ENCODE measurements at regions not wholly inside any gene's neighbourhood (a gene's known extent, or its start where the extent isn't known, plus 50 kb on each side); places are given as distances from the start of the nearest gene placed in this dataset.
"Not testable (repeated sequence)": the region's sequence is repeated elsewhere in the genome, so short reads cannot be mapped to it uniquely, and the experiment has no call there.

- DNase-seq (ENCODE audit: low spot score) = no peak
Measured at GRCh38 chr2:146990311-146991054, 854.3 kb upstream of the ACVR2A start.

DNA sequence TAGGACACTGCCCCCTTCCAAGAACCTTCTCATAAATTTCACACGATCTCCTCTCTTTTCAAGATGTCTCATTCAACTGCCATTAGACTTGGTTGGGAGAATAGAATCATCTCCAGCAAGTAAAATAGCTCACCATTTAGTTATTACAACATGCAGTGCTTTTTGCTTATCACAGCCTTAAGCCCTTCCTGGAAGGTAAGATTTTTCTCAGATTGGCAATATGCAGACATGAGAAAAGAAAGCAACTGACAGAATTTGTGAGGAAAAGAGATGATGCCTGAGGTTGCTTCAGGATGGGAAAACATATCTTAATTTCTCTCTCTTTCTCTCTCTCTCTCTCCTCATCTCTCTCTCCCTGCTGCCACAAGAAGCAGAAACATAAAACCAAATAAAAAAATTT, 855.1 kb upstream of the ACVR2A start:
- DNase-seq (ENCODE audit: low spot score) = no peak

GRCh38 chr2:146987996-146988395, 856.8 kb upstream of the ACVR2A start:
- no peak for DNase-seq (ENCODE audit: low spot score)

- no peak for DNase-seq (ENCODE audit: low spot score)
Measured at GRCh38 chr2:146986161-146986560, 858.7 kb upstream of the ACVR2A start.

GRCh38 chr2:146985753-146986152, 859.1 kb upstream of the ACVR2A start:
- DNase-seq (ENCODE audit: low spot score) = no peak

GRCh38 chr2:146984014-146984413, 860.8 kb upstream of the ACVR2A start:
- DNase-seq (ENCODE audit: low spot score) = no peak

GRCh38 chr2:146982393-146982846, 862.4 kb upstream of the ACVR2A start:
- DNase-seq (ENCODE audit: low spot score) = no peak

DNA sequence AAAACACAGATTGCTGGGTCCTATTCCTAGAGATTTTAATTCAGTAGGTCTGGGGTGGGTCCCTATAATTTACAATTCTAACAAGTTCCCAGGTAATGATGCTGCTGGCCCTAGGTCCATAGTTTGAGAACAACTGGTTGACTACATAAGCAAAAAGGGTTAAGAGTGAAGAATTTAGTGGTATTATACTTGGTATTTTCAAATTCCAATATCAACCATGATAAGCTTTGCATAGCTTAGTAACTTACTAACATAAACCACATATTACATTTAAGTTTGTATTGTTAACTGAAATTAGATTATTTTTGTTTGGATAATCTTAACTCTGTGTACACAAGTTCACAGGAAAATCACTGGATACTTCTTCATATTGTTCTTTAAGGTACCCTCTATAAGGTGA, 862.9 kb upstream of the ACVR2A start:
- DNase-seq (ENCODE audit: low spot score) = no peak

GRCh38 chr2:146979746-146980145, 865.1 kb upstream of the ACVR2A start:
- no peak for DNase-seq (ENCODE audit: low spot score)

DNA sequence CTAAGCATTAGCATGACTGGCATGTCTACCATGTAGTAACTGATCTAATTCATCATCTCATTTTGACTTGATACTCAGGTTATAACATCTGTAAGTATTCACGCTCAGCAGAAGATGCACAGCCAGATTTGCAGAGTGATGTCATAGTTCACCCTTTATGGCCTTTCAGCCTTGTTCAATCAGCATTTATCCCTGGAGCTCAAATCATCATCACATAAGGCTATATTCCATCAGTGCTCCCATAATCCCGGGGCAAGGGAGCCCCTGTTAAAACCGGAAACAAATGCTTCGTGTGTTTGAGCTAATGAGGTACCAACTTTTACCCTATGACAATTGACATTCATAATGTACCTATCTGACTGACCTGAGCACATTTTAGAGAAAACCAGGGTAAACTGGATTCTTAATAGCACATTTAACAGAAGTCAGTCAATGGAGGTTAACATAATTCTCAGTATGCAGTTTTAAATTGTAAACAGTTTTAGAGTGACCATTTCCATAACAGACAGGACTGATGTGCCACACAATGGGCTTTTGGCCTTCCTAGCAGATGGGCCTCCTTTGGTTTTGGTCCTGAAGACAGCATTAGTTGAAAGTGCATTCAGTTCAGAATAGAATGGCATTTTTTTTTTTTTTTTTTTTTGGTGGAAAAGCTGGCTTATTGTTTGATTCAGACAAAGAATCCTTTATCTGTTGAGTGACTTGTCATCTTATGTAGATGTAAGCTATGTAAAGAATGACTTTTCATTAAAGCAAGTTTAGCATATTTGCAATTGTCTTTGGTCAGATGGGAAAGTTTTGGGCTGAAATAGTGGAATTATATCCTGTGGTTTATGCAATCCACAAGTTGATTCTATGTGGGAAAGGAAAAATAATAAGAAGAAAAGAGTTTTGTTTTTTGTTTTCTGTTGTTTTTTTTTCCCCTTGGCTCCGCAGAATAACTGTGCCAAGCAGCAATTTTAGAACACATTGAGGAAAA, 866.0 kb upstream of the ACVR2A start:
- DNase-seq (ENCODE audit: low spot score) = no peak

GRCh38 chr2:146970981-146971380, 873.8 kb upstream of the ACVR2A start:
- DNase-seq (ENCODE audit: low spot score) = not testable (repeated sequence)

DNA sequence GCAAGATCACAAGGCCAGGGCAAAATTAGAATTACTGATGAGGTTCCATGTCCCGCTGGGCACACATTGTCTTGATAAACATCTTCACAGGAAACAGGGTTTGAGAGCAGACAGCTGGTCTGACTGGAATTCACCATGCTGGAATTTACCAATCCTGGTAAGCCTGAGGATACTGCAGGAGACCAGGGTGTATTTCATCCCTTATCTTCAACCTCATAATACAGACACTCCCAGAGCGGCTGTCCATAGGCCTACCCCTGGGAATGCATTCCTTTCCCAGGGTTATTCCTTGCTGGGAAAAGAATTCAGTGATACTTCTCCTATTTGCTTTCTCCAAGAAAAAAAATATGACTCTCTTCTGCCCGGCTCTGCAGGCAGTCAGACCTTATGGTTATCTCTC, 875.1 kb upstream of the ACVR2A start:
- DNase-seq (ENCODE audit: low spot score) = not testable (repeated sequence)

GRCh38 chr2:146964494-146964893, 880.3 kb upstream of the ACVR2A start:
- DNase-seq (ENCODE audit: low spot score) = no peak

DNA sequence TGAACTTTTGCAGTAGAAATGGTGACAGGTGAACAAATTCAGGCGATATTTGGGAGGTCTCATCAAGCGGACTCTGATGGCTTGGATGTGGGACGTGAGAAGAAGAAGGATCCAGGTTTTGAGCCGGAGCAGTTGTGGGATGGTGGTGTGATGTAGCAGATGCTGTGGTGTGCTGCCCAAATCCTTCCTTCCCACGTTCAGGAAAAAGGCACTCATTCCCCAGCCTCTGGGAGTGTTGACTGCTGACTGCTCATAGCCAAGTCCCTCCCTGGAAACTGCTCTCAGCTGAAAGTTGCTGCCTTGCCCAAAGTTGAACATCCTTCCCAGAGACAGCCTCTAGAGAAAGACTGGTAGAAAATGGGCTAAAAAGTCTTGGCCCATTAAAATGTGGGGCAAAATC, 890.3 kb upstream of the ACVR2A start:
- DNase-seq (ENCODE audit: low spot score) = no peak

DNA sequence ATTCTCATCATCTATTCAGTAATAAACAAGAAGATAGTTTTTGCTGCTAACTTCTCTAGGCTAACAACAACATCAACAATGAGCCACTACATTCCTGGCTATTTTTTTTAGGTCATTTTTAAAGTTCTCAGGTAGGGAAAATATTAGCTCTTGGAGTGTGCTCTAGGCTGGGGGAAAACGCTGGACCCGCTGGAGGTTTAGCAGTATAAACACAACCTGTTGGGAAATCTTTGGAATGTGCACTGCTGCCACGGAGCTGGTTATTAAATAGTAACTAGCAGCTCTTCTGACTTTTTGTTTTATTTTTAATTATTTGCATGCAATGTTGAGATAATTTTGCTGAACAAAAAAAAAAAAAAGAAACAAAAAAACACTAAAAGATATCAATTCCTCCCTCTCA, 892.1 kb upstream of the ACVR2A start:
- no peak for DNase-seq (ENCODE audit: low spot score)

DNA sequence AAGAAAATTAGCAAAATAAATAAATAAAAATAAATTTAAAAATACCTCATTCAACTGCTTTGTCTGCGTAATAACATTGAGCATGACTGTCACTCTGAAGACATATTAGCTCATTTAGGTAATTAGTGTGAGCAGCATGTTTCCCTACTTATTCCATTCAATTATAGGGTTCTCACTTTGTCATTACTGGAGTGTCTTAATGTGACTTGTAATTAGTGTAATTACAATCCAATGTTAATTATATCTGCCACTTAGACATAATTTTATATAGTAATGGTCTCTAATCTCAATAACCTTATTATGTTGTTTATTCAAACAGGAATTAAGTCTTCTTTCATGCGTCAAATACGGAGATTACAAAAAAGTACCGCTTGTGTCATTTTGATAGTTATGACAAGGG, 893.9 kb upstream of the ACVR2A start:
- no peak for DNase-seq (ENCODE audit: low spot score)

DNA sequence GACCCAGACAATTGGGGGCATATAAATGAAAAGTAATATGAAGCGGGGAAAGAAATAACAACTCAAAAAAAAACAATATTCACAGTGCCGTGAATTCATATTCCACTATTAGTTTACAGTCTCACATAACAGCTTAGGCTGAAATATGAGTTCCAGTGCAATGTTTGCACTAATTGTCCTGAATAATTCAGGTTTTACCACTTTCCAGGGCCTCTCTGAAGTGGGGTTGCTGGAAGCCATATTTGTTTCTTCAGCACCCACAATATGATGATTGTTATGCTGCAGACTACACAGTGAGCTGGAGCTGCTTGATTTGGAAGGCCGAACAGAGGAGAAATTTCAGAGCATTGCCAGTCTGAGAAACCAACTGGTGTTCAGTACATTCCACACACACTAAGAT, 894.5 kb upstream of the ACVR2A start:
- no peak for DNase-seq (ENCODE audit: low spot score)

GRCh38 chr2:146949400-146949799, 895.4 kb upstream of the ACVR2A start:
- no peak for DNase-seq (ENCODE audit: low spot score)

DNA sequence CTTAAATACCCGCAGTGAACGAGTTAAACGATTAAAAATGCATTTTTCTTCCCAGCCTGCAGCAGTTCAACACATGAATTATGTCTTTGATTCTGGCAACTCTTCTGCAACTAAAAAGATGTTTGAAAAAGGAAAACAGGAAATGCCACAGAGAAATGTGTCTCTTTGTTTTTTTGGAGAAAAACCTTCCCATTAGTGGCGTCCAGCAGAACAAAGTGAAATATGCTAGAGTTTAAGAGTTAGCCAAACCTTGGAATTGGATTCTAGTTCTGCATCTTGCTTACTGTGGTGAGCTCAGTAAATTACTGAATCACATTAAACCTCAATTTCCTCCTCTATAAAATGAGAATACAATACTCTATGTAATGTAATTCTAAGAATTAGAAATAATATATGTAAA, 900.2 kb upstream of the ACVR2A start:
- no peak for DNase-seq (ENCODE audit: low spot score)

DNA sequence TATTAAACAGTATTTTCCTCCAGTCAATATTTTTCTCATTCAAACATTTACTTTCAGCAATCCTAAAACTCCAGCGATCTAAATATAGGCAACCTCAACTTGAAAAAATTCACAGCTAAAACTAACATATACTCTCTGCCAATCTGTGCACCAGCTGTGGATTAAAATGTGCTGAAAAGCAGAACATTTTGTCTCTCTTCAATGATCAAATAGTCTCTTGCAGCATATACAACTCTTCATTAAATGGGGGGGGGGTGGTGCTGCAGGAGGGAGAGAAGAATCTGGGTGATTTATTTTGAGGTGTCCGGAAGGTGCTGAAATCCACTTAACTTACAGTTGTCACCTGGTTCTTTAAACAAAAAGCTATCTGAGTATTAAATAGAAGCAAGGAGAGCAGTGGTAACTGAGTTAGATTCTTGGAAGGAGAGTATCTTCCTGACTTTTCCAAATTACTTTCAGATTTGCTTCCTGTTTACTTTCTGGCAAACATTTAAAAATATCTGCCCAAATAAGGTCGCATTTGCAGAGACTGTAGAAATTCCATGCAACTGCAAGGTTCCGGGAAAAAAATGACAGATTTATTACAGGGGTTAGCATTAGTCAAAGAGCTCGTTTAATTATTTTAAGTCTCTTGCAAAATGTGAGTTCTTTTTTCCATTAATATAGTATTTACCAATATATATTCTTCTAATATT, 904.7 kb upstream of the ACVR2A start:
- no peak for DNase-seq (ENCODE audit: low spot score)

- DNase-seq (ENCODE audit: low spot score) = no peak
Measured at GRCh38 chr2:146934921-146935320, 909.9 kb upstream of the ACVR2A start.

- DNase-seq (ENCODE audit: low spot score) = no peak
Measured at GRCh38 chr2:146931109-146931508, 913.7 kb upstream of the ACVR2A start.

Measured in mesenteric fat pad (tissue), 1 donor.